ENCODE measurements at regions not wholly inside any gene's neighbourhood (a gene's known extent, or its start where the extent isn't known, plus 50 kb on each side); places are given as distances from the start of the nearest gene placed in this dataset.

GRCh38 chrX:68588602-68589371, 58.7 kb upstream of the STARD8 start:
- DNase-seq (ENCODE audit: low read depth): peak; percentile 4

GRCh38 chrX:68589372-68589753, 58.1 kb upstream of the STARD8 start:
- DNase-seq (ENCODE audit: low read depth): no peak

- no peak for DNase-seq (ENCODE audit: low read depth)
Measured at GRCh38 chrX:68594769-68595168, 52.7 kb upstream of the STARD8 start.

GRCh38 chrX:68596871-68597270, 50.6 kb upstream of the STARD8 start:
- no peak for DNase-seq (ENCODE audit: low read depth)

Measured in HT1080 (cell line).